ENCODE measurements at regions not wholly inside any gene's neighbourhood (a gene's known extent, or its start where the extent isn't known, plus 50 kb on each side); places are given as distances from the start of the nearest gene placed in this dataset.
A peak's percentile ranks its signal among the peaks of the same experiment; 100 is the strongest.

GRCh38 chr4:11342401-11342800 is 86.3 kb downstream of the HS3ST1 start:
- Histone ChIP-seq H3K27me3 (ENCODE audit: control insufficient read depth, insufficient read depth, low read length) (peaks cover 1% of the 10 kb centered on the region), H3K36me3 (ENCODE audit: control insufficient read depth, insufficient read depth, low read length) (no peaks in the 10 kb centered on the region), H3K4me3 (ENCODE audit: low read depth, low read length) (no peak overlapping the region)
- TF ChIP-seq CTCF (IDR thresholded peaks at IDR 0.05; ENCODE audit: insufficient read depth, low read length, severe bottlenecking): no peak
- peak; percentile 18 for FAIRE-seq
- no peak for DNase-seq (ENCODE audit: low read depth)

GRCh38 chr4:11341337-11342043 is 87.2 kb downstream of the HS3ST1 start:
- DNase-seq (ENCODE audit: low read depth): no peak
- Histone ChIP-seq H3K36me3 (ENCODE audit: control insufficient read depth, insufficient read depth, low read length) (no peaks in the 10 kb centered on the region), H3K4me3 (ENCODE audit: low read depth, low read length) (no peak overlapping the region), H3K27me3 (ENCODE audit: control insufficient read depth, insufficient read depth, low read length) (peaks cover 1% of the 10 kb centered on the region)
- no peak for TF ChIP-seq CTCF (IDR thresholded peaks at IDR 0.05; ENCODE audit: insufficient read depth, low read length, severe bottlenecking)
- FAIRE-seq: no peak

GRCh38 chr4:11338956-11339782 is 89.5 kb downstream of the HS3ST1 start:
- FAIRE-seq: no peak

GRCh38 chr4:11337287-11337686 is 91.4 kb downstream of the HS3ST1 start:
- no peak for TF ChIP-seq CTCF (IDR thresholded peaks at IDR 0.05; ENCODE audit: insufficient read depth, low read length, severe bottlenecking)
- no peaks in the 10 kb centered on the region for H3K36me3 ChIP-seq (ENCODE audit: control insufficient read depth, insufficient read depth, low read length)
- FAIRE-seq (no peak), DNase-seq (ENCODE audit: low read depth) (no peak)
- peaks cover 1% of the 10 kb centered on the region for H3K27me3 ChIP-seq (ENCODE audit: control insufficient read depth, insufficient read depth, low read length)
- H3K4me3 ChIP-seq (ENCODE audit: low read depth, low read length): no peak overlapping the region

More at GRCh38 chr4:11338956-11339782, 89.5 kb downstream of the HS3ST1 start:
- Histone ChIP-seq H3K36me3 (ENCODE audit: control insufficient read depth, insufficient read depth, low read length) (no peaks in the 10 kb centered on the region), H3K4me3 (ENCODE audit: low read depth, low read length) (no peak overlapping the region), H3K27me3 (ENCODE audit: control insufficient read depth, insufficient read depth, low read length) (peaks cover 1% of the 10 kb centered on the region)
- no peak for DNase-seq (ENCODE audit: low read depth)
- no peak for TF ChIP-seq CTCF (IDR thresholded peaks at IDR 0.05; ENCODE audit: insufficient read depth, low read length, severe bottlenecking)

GRCh38 chr4:11336435-11336834 is 92.3 kb downstream of the HS3ST1 start:
- no peak for TF ChIP-seq CTCF (IDR thresholded peaks at IDR 0.05; ENCODE audit: insufficient read depth, low read length, severe bottlenecking)
- H3K36me3 ChIP-seq (ENCODE audit: control insufficient read depth, insufficient read depth, low read length): no peaks in the 10 kb centered on the region
- DNase-seq (ENCODE audit: low read depth): no peak
- peaks cover 1% of the 10 kb centered on the region for H3K27me3 ChIP-seq (ENCODE audit: control insufficient read depth, insufficient read depth, low read length)
- no peak for FAIRE-seq
- H3K4me3 ChIP-seq (ENCODE audit: low read depth, low read length): no peak overlapping the region
